GM23338 (cell line): ENCODE measurements at regions not wholly inside any gene's neighbourhood (a gene's known extent, or its start where the extent isn't known, plus 50 kb on each side); places are given as distances from the start of the nearest gene placed in this dataset.

Experiments
- ATAC-seq: fragments of 200-7000 bp; cut with Tn5 transposase; 3 replicates; pipeline ENCODE4 v1.9.1; 2020
- DNase-seq: peaks from one replicate; pipeline ENCODE4 v3.0.0-alpha.2; 2015; ENCODE audit warnings: low spot score
- H2AFZ ChIP-seq: fragments of 200-600 bp; sonication (generic); 2 replicates; pipeline ENCODE4 v1.8.0; 2016; ENCODE audit warnings: antibody characterized with exemption, mild to moderate bottlenecking, moderate library complexity
- H3F3A ChIP-seq: fragments of 200-600 bp; sonication (generic); replicated peaks from 2 replicates; pipeline ENCODE4 v1.8.0; 2017; ENCODE audit warnings: antibody characterized with exemption, mixed run types, low read depth
- H3K27ac ChIP-seq: fragments of 200-600 bp; sonication (generic); 2 replicates; pipeline ENCODE4 v1.6.1; 2016; ENCODE audit warnings: low read depth
- H3K27me3 ChIP-seq: fragments of 200-600 bp; sonication (generic); 2 replicates; pipeline ENCODE4 v1.8.0; 2016; ENCODE audit warnings: mild to moderate bottlenecking, mixed run types, moderate library complexity; ENCODE audit not compliant: insufficient read depth
- H3K36me3 ChIP-seq: fragments of 200-600 bp; sonication (generic); 2 replicates; pipeline ENCODE4 v1.8.0; 2016; ENCODE audit warnings: mild to moderate bottlenecking; ENCODE audit not compliant: insufficient read depth
- H3K4me1 ChIP-seq: fragments of 200-600 bp; sonication (generic); 2 replicates; pipeline ENCODE4 v1.8.0; 2016; ENCODE audit warnings: mild to moderate bottlenecking, moderate library complexity; ENCODE audit not compliant: insufficient read depth
- H3K4me2 ChIP-seq: fragments of 200-600 bp; sonication (generic); 2 replicates; pipeline ENCODE4 v1.7.1; 2017; ENCODE audit warnings: mixed run types
- H3K4me3 ChIP-seq: fragments of 200-600 bp; sonication (generic); 2 replicates; pipeline ENCODE4 v1.6.1; 2016; ENCODE audit warnings: mixed run types
- H3K79me2 ChIP-seq: fragments of 200-600 bp; sonication (generic); replicated peaks from 2 replicates; pipeline ENCODE4 v1.8.0; 2017; ENCODE audit warnings: mild to moderate bottlenecking; ENCODE audit not compliant: insufficient read depth
- H3K9me2 ChIP-seq: fragments of 200-600 bp; sonication (generic); 2 replicates; pipeline ENCODE4 v1.8.0; 2017; ENCODE audit not compliant: insufficient read depth
- H4K20me1 ChIP-seq: fragments of 200-600 bp; sonication (generic); replicated peaks from 2 replicates; pipeline ENCODE4 v1.8.0; 2017; ENCODE audit warnings: mild to moderate bottlenecking; ENCODE audit not compliant: insufficient read depth
- H3K27ac Mint-ChIP-seq: 2 replicates; pipeline ENCODE4 v1.8.0; 2020; ENCODE audit warnings: inconsistent platforms, mild to moderate bottlenecking, moderate library complexity, mixed read lengths
- H3K27me3 Mint-ChIP-seq: 3 replicates; pipeline ENCODE4 v1.8.0; 2022; ENCODE audit warnings: low read depth, mild to moderate bottlenecking, moderate library complexity, mixed read lengths, inconsistent platforms; ENCODE audit not compliant: insufficient read depth, poor library complexity
- H3K36me3 Mint-ChIP-seq: 3 replicates; pipeline ENCODE4 v1.8.0; 2021; ENCODE audit warnings: low read depth, mild to moderate bottlenecking, inconsistent platforms, moderate library complexity, mixed read lengths
- H3K4me1 Mint-ChIP-seq: 3 replicates; pipeline ENCODE4 v1.8.0; 2020; ENCODE audit warnings: mild to moderate bottlenecking, inconsistent platforms, mixed read lengths
- H3K4me3 Mint-ChIP-seq: 3 replicates; pipeline ENCODE4 v1.8.0; 2021; ENCODE audit warnings: moderate library complexity, mild to moderate bottlenecking, inconsistent platforms, mixed read lengths
- H3K9me3 Mint-ChIP-seq: 3 replicates; pipeline ENCODE4 v1.8.0; 2020; ENCODE audit warnings: moderate library complexity, mild to moderate bottlenecking, inconsistent platforms, mixed read lengths
- CTCF ChIP-seq, 2 experiments: fragments of 200-600 bp in 1 of 2; sonication (generic) in 1 of 2; conservative IDR thresholded peaks; 2 replicates each; pipeline versions ENCODE4 v1.5.1 to v1.6.1; 2016 to 2017; ENCODE audit warnings: antibody characterized with exemption in 2 of 2, low read depth in 2 of 2, mild to moderate bottlenecking in 2 of 2, moderate library complexity in 1 of 2
- EZH2 ChIP-seq: fragments of 200-600 bp; sonication (generic); IDR thresholded peaks from one replicate; pipeline ENCODE4 v1.8.0; 2017; ENCODE audit warnings: antibody characterized with exemption, mild to moderate bottlenecking, low read depth; ENCODE audit not compliant: unreplicated experiment
- JUNB ChIP-seq: IDR thresholded peaks from one replicate; pipeline ENCODE4 v1.6.1; 2016; ENCODE audit warnings: antibody characterized with exemption; ENCODE audit not compliant: unreplicated experiment
- NANOG ChIP-seq: IDR thresholded peaks from 2 replicates; pipeline ENCODE4 v1.6.1; 2016; ENCODE audit warnings: antibody characterized with exemption, borderline replicate concordance
- STAT1 ChIP-seq: IDR thresholded peaks from one replicate; pipeline ENCODE4 v1.6.1; 2016; ENCODE audit warnings: antibody characterized with exemption; ENCODE audit not compliant: unreplicated experiment
- ZNF114 ChIP-seq: fragments of 250-450 bp; sonication (Bioruptor Pico); IDR thresholded peaks from 2 replicates; pipeline ENCODE4 v1.5.0; 2020; ENCODE audit warnings: mild to moderate bottlenecking, moderate library complexity
- ZNF331 ChIP-seq: fragments of 250-450 bp; sonication (Bioruptor Pico); IDR thresholded peaks from 2 replicates; pipeline ENCODE4 v1.5.0; 2020; ENCODE audit warnings: low read depth, mild to moderate bottlenecking, moderate library complexity
- ZNF462 ChIP-seq: fragments of 250-450 bp; sonication (Bioruptor Pico); IDR thresholded peaks from 2 replicates; pipeline ENCODE4 v1.5.0; 2020; ENCODE audit warnings: mild to moderate bottlenecking, moderate library complexity

- no peaks in the 10 kb centered on the region for H3K27me3 Mint-ChIP-seq
- ATAC-seq = no peak
These were observed 96.3 kb downstream of the LSM5 start for GRCh38 chr7:32393861-32394260.

More at GRCh38 chr7:32393861-32394260, 96.3 kb downstream of the LSM5 start:
- Histone ChIP-seq H3K36me3 (no peaks in the 10 kb centered on the region), H2AFZ (no peak overlapping the region), H3K9me2 (no peaks in the 10 kb centered on the region), H3K4me1 (no peaks in the 10 kb centered on the region), H3F3A (no peaks in the 10 kb centered on the region), H3K4me3 (no peak overlapping the region), H3K4me2 (no peak overlapping the region), H4K20me1 (no peaks in the 10 kb centered on the region), H3K79me2 (no peaks in the 10 kb centered on the region), H3K27ac (no peak overlapping the region), H3K27me3 (no peaks in the 10 kb centered on the region)
- no peak overlapping the region for H3K4me3 Mint-ChIP-seq
- TF ChIP-seq JUNB (no peak), ZNF331 (no peak), ZNF462 (CRISPR knock-in tag) (no peak), STAT1 (no peak), ZNF114 (CRISPR knock-in tag) (no peak), EZH2 (no peak), CTCF (conservative IDR thresholded peaks at IDR 0.05; ENCODE audit: low read depth in 2 of 2) (no peak), NANOG (no peak)
- no peak for DNase-seq
- no peaks in the 10 kb centered on the region for H3K36me3 Mint-ChIP-seq
- H3K27ac Mint-ChIP-seq = no peak overlapping the region
- no peaks in the 10 kb centered on the region for H3K9me3 Mint-ChIP-seq
- H3K4me1 Mint-ChIP-seq = no peaks in the 10 kb centered on the region
